ENCODE measurements at regions not wholly inside any gene's neighbourhood (a gene's known extent, or its start where the extent isn't known, plus 50 kb on each side); places are given as distances from the start of the nearest gene placed in this dataset.

GRCh38 chr2:45067859-45068570, 58.8 kb upstream of the SIX2 start:
- H2AFZ ChIP-seq (ENCODE audit: insufficient read depth, low read depth, low read length, poor library complexity, severe bottlenecking): no peak overlapping the region
- H3K4me2 ChIP-seq (replicated peaks; ENCODE audit: extremely low read depth, low read length, poor library complexity, severe bottlenecking): no peak overlapping the region
- intact Hi-C loops (cut with micrococcal nuclease): no loop called here
- DNase-seq: no peak
- H3K9ac ChIP-seq (ENCODE audit: insufficient read depth, low read length, poor library complexity, severe bottlenecking): no peak overlapping the region
- H3K36me3 ChIP-seq (replicated peaks in 1 of 2; ENCODE audit: control insufficient read depth in 1 of 2, insufficient read depth in 2 of 2, low read length in 2 of 2): no peaks in the 10 kb centered on the region
- no peak overlapping the region for H3K27ac ChIP-seq (ENCODE audit: low read depth in 1 of 2, low read length in 2 of 2)
- H3K27me3 ChIP-seq (ENCODE audit: control insufficient read depth in 2 of 2, insufficient read depth in 2 of 2, low read length in 2 of 2): peaks cover 2% of the 10 kb centered on the region in 2 donors
- TF ChIP-seq, protein P1, sequence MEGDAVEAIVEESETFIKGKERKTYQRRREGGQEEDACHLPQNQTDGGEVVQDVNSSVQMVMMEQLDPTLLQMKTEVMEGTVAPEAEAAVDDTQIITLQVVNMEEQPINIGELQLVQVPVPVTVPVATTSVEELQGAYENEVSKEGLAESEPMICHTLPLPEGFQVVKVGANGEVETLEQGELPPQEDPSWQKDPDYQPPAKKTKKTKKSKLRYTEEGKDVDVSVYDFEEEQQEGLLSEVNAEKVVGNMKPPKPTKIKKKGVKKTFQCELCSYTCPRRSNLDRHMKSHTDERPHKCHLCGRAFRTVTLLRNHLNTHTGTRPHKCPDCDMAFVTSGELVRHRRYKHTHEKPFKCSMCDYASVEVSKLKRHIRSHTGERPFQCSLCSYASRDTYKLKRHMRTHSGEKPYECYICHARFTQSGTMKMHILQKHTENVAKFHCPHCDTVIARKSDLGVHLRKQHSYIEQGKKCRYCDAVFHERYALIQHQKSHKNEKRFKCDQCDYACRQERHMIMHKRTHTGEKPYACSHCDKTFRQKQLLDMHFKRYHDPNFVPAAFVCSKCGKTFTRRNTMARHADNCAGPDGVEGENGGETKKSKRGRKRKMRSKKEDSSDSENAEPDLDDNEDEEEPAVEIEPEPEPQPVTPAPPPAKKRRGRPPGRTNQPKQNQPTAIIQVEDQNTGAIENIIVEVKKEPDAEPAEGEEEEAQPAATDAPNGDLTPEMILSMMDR (IDR thresholded peaks at IDR 0.05): no peak
- no peaks in the 10 kb centered on the region for H3K4me1 ChIP-seq (ENCODE audit: control insufficient read depth in 1 of 2, insufficient read depth in 2 of 2, low read length in 2 of 2)
- no peaks in the 10 kb centered on the region for H3K4me1 Mint-ChIP-seq
- H4K20me1 ChIP-seq (ENCODE audit: insufficient read depth, low read length): no peaks in the 10 kb centered on the region
- peaks cover 7 to 13% (median 12%) of the 10 kb centered on the region in 3 donors for H3K27me3 Mint-ChIP-seq (ENCODE audit: low read depth in 3 of 3)
- peaks cover 0 to 5% (median 0%) of the 10 kb centered on the region in 7 donors for H3K9me3 Mint-ChIP-seq
- H3K4me3 Mint-ChIP-seq: no peak overlapping the region
- H3K36me3 Mint-ChIP-seq: no peaks in the 10 kb centered on the region
- WGBS (ENCODE audit: insufficient coverage): 98% methylated on average over 6 of the region's 6 CpGs
- H3K27ac Mint-ChIP-seq: no peak overlapping the region
- no peak overlapping the region for H3K4me3 ChIP-seq (replicated peaks in 1 of 3; ENCODE audit: low read depth in 2 of 3, low read length in 3 of 3)
- no peaks in the 10 kb centered on the region for H3K9me3 ChIP-seq (replicated peaks in 1 of 2; ENCODE audit: control insufficient read depth in 1 of 2, insufficient read depth in 1 of 2, low read length in 2 of 2)
- H3K79me2 ChIP-seq (ENCODE audit: insufficient read depth, low read length): no peaks in the 10 kb centered on the region

All from CD14-positive monocyte (primary cell).